ENCODE measurements at regions not wholly inside any gene's neighbourhood (a gene's known extent, or its start where the extent isn't known, plus 50 kb on each side); places are given as distances from the start of the nearest gene placed in this dataset.

GRCh38 chr12:127886827-127887226 is 380.1 kb upstream of the TMEM132C start:
- TF ChIP-seq GATA2 (IDR thresholded peaks at IDR 0.05; ENCODE audit: low read depth, low read length), result no peak
- TF ChIP-seq GATA3 (IDR thresholded peaks at IDR 0.05; ENCODE audit: low read depth, low read length), result no peak

Data from SH-SY5Y (cell line).